ENCODE measurements at regions not wholly inside any gene's neighbourhood (a gene's known extent, or its start where the extent isn't known, plus 50 kb on each side); places are given as distances from the start of the nearest gene placed in this dataset.

GRCh38 chr14:100660882-100661635 is 65.6 kb upstream of the DLK1 start:
- ChIA-PET RAD21 (ENCODE audit: low non-redundant PET in 1 of 2, low total read pairs in 2 of 2, uncharacterized antibody in 2 of 2, unreplicated experiment in 2 of 2) (no interaction called here), CTCF (interaction anchor here (0.8 to 1.5 kb wide), 2 partner anchors 244 to 276 kb away, joined by 3 to 5 read pairs; no protein-coding TSS in a partner anchor), POLR2A (interaction anchor here (1.2 kb wide), 1 partner anchor 257 kb away, joined by 3 read pairs; no protein-coding TSS in a partner anchor)
- Histone ChIP-seq H3K9me2 (ENCODE audit: insufficient read depth) (no peaks in the 10 kb centered on the region), H3K27me3 (ENCODE audit: insufficient read depth, low read length) (no peaks in the 10 kb centered on the region), H3K27ac (ENCODE audit: low read depth, low read length) (peak overlapping the region; percentile 44), H3K79me2 (ENCODE audit: insufficient read depth, low read length) (no peaks in the 10 kb centered on the region), H3K36me3 (ENCODE audit: control insufficient read depth in 1 of 2, insufficient read depth in 2 of 2, low read length in 2 of 2) (no peaks in the 10 kb centered on the region), H3K4me1 (ENCODE audit: control insufficient read depth in 1 of 2, insufficient read depth in 2 of 2, low read length in 2 of 2) (peaks cover 4 to 70% of the 10 kb centered on the region in 2 experiments; a peak in 3 of 4 replicates), H2AFZ (ENCODE audit: low read depth, low read length, poor library complexity, severe bottlenecking) (peak overlapping the region; percentile 24), H3K9me3 (ENCODE audit: control insufficient read depth in 1 of 2, insufficient read depth in 1 of 2, low read depth in 1 of 2, low read length in 2 of 2) (no peaks in the 10 kb centered on the region), H3K4me3 (replicated peaks in 1 of 2; ENCODE audit: low read depth in 1 of 2, low read length in 2 of 2) (no peak overlapping the region), H3K9ac (ENCODE audit: low read length) (peak overlapping the region; percentile 7; the same call in 1 of the 2 replicates), H4K20me1 (ENCODE audit: insufficient read depth) (no peaks in the 10 kb centered on the region), H3K4me2 (ENCODE audit: low read length) (peak overlapping the region; percentile 20)
- BruUV-seq (replicated peaks), result no TSS peak
- intact Hi-C loops (cut with micrococcal nuclease), result no loop called here
- DNase-seq (ENCODE audit: low read depth, low spot score) (peak; percentile 47), ATAC-seq (peak; percentile 19; the same call in 1 of the 2 replicates)
- TF ChIP-seq EGR1 (IDR thresholded peaks at IDR 0.05; ENCODE audit: low read depth), result no peak
- TF ChIP-seq EZH2phosphoT487 (IDR thresholded peaks at IDR 0.05; ENCODE audit: borderline replicate concordance), result no peak
- TF ChIP-seq YY1 (IDR thresholded peaks at IDR 0.05; ENCODE audit: extremely low read depth, insufficient replicate concordance, low read depth, low read length), result no peak
- no peak for TF ChIP-seq POLR2AphosphoS5 (IDR thresholded peaks at IDR 0.05; ENCODE audit: low read depth, low read length)
- no peak for TF ChIP-seq FOSL1 (IDR thresholded peaks at IDR 0.05; ENCODE audit: low read depth)
- no peak for TF ChIP-seq SIN3A (IDR thresholded peaks at IDR 0.05; ENCODE audit: low read depth)
- TF ChIP-seq MAX (IDR thresholded peaks at IDR 0.05), result no peak
- no peak for TF ChIP-seq CEBPB (IDR thresholded peaks at IDR 0.05; ENCODE audit: low read depth)
- no peak for TF ChIP-seq SP1 (IDR thresholded peaks at IDR 0.05; ENCODE audit: low read depth)
- no peak for TF ChIP-seq ELF1 (IDR thresholded peaks at IDR 0.05; ENCODE audit: borderline replicate concordance, low read depth)
- no peak for TF ChIP-seq RAD21 (IDR thresholded peaks at IDR 0.05; ENCODE audit: low read depth)
- TF ChIP-seq CBX3 (IDR thresholded peaks at IDR 0.05; ENCODE audit: low read depth), result no peak
- no peak for TF ChIP-seq ATF3 (IDR thresholded peaks at IDR 0.05)
- no peak for TF ChIP-seq JUND (IDR thresholded peaks at IDR 0.05)
- TF ChIP-seq REST (IDR thresholded peaks at IDR 0.05; ENCODE audit: low read depth), result no peak
- no peak for TF ChIP-seq POLR2A (IDR thresholded peaks at IDR 0.05; ENCODE audit: borderline replicate concordance, extremely low read depth, insufficient read depth, insufficient read length)
- TF ChIP-seq TCF7L2 (IDR thresholded peaks at IDR 0.05; ENCODE audit: borderline replicate concordance, extremely low read depth, insufficient read depth, insufficient read length), result no peak
- no peak for TF ChIP-seq EZH2 (IDR thresholded peaks at IDR 0.05)
- TF ChIP-seq ZNF274 (IDR thresholded peaks at IDR 0.05; ENCODE audit: low read depth, low read length), result no peak
- TF ChIP-seq SRF (IDR thresholded peaks at IDR 0.05; ENCODE audit: low read depth), result no peak

All from HCT116 (cell line).